HG02852 (cell line): ENCODE measurements at regions not wholly inside any gene's neighbourhood (a gene's known extent, or its start where the extent isn't known, plus 50 kb on each side); places are given as distances from the start of the nearest gene placed in this dataset.

Experiments used
- ATAC-seq: cut with Tn5 transposase; IDR thresholded peaks from one replicate; pipeline ENCODE4 v1.9.1; 2021; ENCODE audit warnings: mild to moderate bottlenecking, moderate library complexity; ENCODE audit not compliant: unreplicated experiment

DNA sequence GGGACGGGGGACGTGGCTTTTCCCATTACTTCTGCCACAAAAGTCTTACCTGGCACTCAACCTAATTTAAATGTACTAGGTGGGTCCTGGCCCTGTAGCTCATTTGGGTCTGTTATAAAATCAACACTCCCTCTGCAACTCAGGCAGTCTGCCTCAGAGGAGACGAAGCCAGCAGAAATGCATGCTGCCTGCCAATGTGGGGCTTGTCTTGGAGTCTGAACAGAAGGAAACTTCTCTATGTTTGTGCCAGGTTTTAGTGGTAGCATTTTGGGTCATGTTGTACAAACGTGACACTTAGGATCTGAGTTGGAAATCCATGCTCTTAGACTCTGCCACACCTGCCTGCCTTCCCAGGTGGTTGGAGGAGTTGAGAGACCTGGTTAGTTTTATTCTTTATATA lies 292.5 kb upstream of the FAM98A start:
- no peak for ATAC-seq

DNA sequence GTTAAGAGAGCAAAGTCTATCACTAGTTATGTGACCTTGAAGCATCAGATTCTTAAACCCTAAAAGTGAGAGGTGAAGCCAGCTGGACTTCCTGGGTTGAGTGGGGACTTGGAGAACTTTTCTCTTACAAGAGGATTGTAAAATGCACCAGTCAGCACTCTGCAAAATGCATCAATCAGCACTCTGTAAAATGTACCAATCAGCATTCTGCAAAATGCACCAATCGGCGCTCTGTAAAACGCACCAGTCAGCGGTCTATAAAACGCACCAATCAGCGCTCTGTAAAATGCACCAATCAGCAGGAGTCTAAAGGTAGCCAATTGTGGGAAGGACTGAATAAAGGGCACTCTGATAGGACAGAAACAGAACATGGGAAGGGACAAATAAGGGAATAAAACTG lies 291.6 kb upstream of the FAM98A start:
- no peak for ATAC-seq

- no peak for ATAC-seq
These were observed 278.4 kb upstream of the FAM98A start for GRCh38 chr2:33877348-33878016.

GRCh38 chr2:33873076-33873605 lies 274.0 kb upstream of the FAM98A start:
- no peak for ATAC-seq

- ATAC-seq = no peak
These were observed 260.8 kb upstream of the FAM98A start for GRCh38 chr2:33859811-33860461.

GRCh38 chr2:33859176-33859575 lies 260.1 kb upstream of the FAM98A start:
- ATAC-seq = no peak

GRCh38 chr2:33848486-33848885 lies 249.4 kb upstream of the FAM98A start:
- no peak for ATAC-seq

DNA sequence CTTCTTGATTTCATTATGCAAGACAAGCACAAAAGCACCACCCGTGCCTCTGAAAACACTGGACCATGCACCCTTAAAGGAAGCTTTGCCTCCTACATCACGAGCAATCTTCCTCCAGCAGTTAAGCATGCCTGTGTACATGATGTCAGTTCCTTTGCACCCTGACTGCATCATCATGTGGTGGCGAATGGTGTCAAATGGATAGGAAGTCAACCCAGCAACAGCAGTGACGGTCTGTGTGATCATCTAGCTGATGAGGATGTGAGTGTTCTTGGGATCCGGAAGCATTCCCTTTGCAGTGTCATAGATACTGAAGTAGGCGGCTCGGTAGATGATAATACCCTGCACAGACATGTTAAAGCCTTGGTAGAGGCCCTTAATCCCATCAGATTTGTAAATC lies 240.7 kb upstream of the FAM98A start:
- ATAC-seq = no peak

GRCh38 chr2:33836628-33837027 lies 237.5 kb upstream of the FAM98A start:
- ATAC-seq = no peak

GRCh38 chr2:33835911-33836310 lies 236.8 kb upstream of the FAM98A start:
- ATAC-seq = no peak

- no peak for ATAC-seq
These were observed 223.9 kb upstream of the FAM98A start for GRCh38 chr2:33822964-33823363.

- no peak for ATAC-seq
These were observed 213.6 kb upstream of the FAM98A start for GRCh38 chr2:33812707-33813106.

- no peak for ATAC-seq
These were observed 211.1 kb upstream of the FAM98A start for GRCh38 chr2:33810046-33810835.

GRCh38 chr2:33806041-33806440 lies 206.9 kb upstream of the FAM98A start:
- ATAC-seq = no peak

DNA sequence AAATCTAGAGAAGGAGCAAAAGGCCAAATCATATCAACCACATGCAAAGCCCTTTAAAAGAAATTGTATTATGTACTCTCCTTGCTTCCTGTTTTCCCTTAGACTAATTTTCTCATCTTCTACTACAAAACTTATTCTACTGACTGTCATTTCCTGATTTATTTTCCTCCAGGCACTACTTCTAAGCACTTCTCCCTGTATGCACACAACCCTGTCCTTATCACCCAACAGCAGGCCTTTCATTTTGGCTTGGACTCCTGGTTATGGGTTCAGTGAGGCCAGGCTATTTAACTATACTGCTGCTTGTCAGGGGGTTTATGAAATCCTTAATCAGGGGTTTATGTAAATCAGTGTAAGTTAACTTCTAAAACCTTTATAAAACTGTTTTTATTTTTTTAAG lies 205.1 kb upstream of the FAM98A start:
- no peak for ATAC-seq

DNA sequence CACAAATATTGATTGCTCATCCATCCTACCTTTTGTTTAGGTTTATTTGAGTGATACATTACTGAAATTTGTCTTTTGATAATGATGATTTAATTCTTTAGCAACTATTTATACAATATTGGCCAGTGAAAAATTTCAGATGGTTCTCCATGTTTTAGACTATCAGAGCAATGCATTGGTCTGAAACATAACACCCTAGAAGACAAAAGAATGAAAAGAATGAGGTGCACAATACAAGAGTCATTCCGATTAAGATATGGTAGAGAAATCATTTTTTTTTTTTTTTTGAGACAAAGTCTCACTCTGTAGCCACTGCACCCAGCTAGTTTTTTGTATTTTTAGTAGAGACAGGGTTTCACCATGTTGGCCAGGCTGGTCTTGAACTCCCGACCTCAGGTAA lies 197.4 kb upstream of the FAM98A start:
- ATAC-seq = no peak

- no peak for ATAC-seq
These were observed 192.5 kb upstream of the FAM98A start for GRCh38 chr2:33791625-33792024.

GRCh38 chr2:33788044-33788443 lies 188.9 kb upstream of the FAM98A start:
- ATAC-seq = no peak

DNA sequence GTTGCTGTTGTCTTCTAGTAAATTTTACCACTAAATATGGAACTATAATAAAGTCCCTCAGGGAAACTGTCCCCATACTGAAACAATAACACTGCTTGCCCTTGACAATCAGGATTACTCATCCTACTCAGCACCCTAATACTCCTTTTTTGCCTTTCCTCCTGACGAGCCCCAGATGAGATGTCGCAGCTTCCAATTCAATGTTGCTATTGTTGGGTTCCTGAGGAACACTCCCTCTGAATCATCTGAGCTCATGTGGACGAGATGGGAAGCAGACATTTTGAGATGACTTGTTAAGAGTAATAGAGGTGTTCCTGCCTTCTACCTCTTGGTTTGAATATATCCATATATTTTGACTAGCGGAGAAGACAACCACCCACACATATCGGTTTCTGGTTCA lies 187.8 kb upstream of the FAM98A start:
- no peak for ATAC-seq

GRCh38 chr2:33785201-33786106 lies 186.4 kb upstream of the FAM98A start:
- ATAC-seq = peak; percentile 94

DNA sequence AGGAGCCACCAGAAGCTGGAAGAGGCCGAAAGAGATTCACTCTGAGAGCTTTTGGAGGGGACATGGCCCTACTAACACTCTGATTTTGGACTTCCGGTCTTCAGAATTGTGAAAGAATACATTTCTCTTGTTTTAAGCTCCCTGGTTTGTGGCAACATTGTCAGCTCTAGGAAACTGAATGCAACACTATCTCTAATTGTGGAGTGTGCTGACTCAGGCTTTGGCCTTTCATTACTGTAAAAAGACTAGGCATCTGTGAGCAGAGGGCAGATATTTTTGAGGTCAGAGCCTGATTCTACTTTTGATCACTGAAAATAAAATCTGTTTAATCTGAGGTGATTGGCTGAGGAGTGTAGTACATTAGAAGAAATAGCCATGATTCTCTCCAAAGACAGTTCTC lies 185.4 kb upstream of the FAM98A start:
- ATAC-seq = peak; percentile 8
